ENCODE measurements at regions not wholly inside any gene's neighbourhood (a gene's known extent, or its start where the extent isn't known, plus 50 kb on each side); places are given as distances from the start of the nearest gene placed in this dataset.

GRCh38 chr9:91035825-91036208 lies 234.2 kb downstream of the SYK start:
- TF ChIP-seq CTCF (IDR thresholded peaks at IDR 0.05) (no peak), ZFX (IDR thresholded peaks at IDR 0.05; ENCODE audit: borderline replicate concordance) (no peak)

All from 22Rv1 (cell line).